A549 (cell line): ENCODE measurements at regions not wholly inside any gene's neighbourhood (a gene's known extent, or its start where the extent isn't known, plus 50 kb on each side); places are given as distances from the start of the nearest gene placed in this dataset.

Experiments
- CTCF ChIP-seq: fragments of >200 bp; sonication (Bioruptor Twin); formaldehyde crosslinking; IDR thresholded peaks from 3 replicates; pipeline ENCODE4 v1.5.1; 2016
- GATA3 ChIP-seq: IDR thresholded peaks from 2 replicates; pipeline ENCODE4 v1.6.1; 2012; ENCODE audit warnings: borderline replicate concordance
- KDM5A ChIP-seq: fragments of 200-600 bp; sonication (generic); IDR thresholded peaks from 2 replicates; pipeline ENCODE4 v1.6.1; 2016; ENCODE audit warnings: antibody characterized with exemption, mild to moderate bottlenecking
- MAFK ChIP-seq: fragments of 450-650 bp; IDR thresholded peaks from 2 replicates; pipeline ENCODE4 v1.6.1; 2014; ENCODE audit not compliant: partially characterized antibody
- MYC ChIP-seq: IDR thresholded peaks from 2 replicates; pipeline ENCODE4 v1.6.1; 2012; ENCODE audit warnings: mild to moderate bottlenecking, inconsistent platforms, low read length, improper control_type of control experiment, borderline replicate concordance
- NFE2L2 ChIP-seq: fragments of 150-350 bp; conservative IDR thresholded peaks from 2 replicates; pipeline ENCODE4 v1.6.1; 2014; ENCODE audit warnings: low read length
- POLR2A ChIP-seq: IDR thresholded peaks from 2 replicates; pipeline ENCODE4 v1.6.1; 2012; ENCODE audit warnings: mild to moderate bottlenecking, low read length
- REST ChIP-seq: fragments of 200-600 bp; sonication (generic); IDR thresholded peaks from 2 replicates; pipeline ENCODE4 v1.6.1; 2016; ENCODE audit warnings: antibody characterized with exemption, mild to moderate bottlenecking, moderate library complexity
- RFX5 ChIP-seq: fragments of 450-650 bp; IDR thresholded peaks from 2 replicates; pipeline ENCODE4 v1.7.1; 2014; ENCODE audit warnings: antibody characterized with exemption, mild to moderate bottlenecking, moderate library complexity
- TFCP2L1 ChIP-seq: fragments of 250-450 bp; sonication (Bioruptor Pico); IDR thresholded peaks from 2 replicates; pipeline ENCODE4 v1.5.0; 2021; ENCODE audit warnings: mild to moderate bottlenecking

- no peak for TF ChIP-seq MAFK
- TF ChIP-seq KDM5A: no peak
- no peak for TF ChIP-seq CTCF
- no peak for TF ChIP-seq MYC
- no peak for TF ChIP-seq POLR2A
- TF ChIP-seq NFE2L2: no peak
- TF ChIP-seq TFCP2L1 (CRISPR knock-in tag): no peak
- TF ChIP-seq REST: no peak
- TF ChIP-seq RFX5: no peak
- TF ChIP-seq GATA3: no peak
These were observed 342.7 kb downstream of the RND3 start for GRCh38 chr2:150144546-150145298.
